ENCODE measurements at regions not wholly inside any gene's neighbourhood (a gene's known extent, or its start where the extent isn't known, plus 50 kb on each side); places are given as distances from the start of the nearest gene placed in this dataset.

GRCh38 chr20:11841972-11842461 lies 75.7 kb upstream of the BTBD3 start:
- Histone ChIP-seq H3K27ac (no peak overlapping the region), H3K27me3 (no peaks in the 10 kb centered on the region), H3K4me3 (no peak overlapping the region), H3K9me3 (no peaks in the 10 kb centered on the region), H3K36me3 (no peaks in the 10 kb centered on the region), H3K4me1 (no peaks in the 10 kb centered on the region)
- TF ChIP-seq, protein P1, sequence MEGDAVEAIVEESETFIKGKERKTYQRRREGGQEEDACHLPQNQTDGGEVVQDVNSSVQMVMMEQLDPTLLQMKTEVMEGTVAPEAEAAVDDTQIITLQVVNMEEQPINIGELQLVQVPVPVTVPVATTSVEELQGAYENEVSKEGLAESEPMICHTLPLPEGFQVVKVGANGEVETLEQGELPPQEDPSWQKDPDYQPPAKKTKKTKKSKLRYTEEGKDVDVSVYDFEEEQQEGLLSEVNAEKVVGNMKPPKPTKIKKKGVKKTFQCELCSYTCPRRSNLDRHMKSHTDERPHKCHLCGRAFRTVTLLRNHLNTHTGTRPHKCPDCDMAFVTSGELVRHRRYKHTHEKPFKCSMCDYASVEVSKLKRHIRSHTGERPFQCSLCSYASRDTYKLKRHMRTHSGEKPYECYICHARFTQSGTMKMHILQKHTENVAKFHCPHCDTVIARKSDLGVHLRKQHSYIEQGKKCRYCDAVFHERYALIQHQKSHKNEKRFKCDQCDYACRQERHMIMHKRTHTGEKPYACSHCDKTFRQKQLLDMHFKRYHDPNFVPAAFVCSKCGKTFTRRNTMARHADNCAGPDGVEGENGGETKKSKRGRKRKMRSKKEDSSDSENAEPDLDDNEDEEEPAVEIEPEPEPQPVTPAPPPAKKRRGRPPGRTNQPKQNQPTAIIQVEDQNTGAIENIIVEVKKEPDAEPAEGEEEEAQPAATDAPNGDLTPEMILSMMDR (IDR thresholded peaks at IDR 0.05): no peak
- TF ChIP-seq EP300 (IDR thresholded peaks at IDR 0.05): no peak
- TF ChIP-seq POLR2AphosphoS5 (IDR thresholded peaks at IDR 0.05): no peak
- TF ChIP-seq POLR2A (IDR thresholded peaks at IDR 0.05): no peak
- WGBS, 2 donors (ENCODE audit: low coverage in 1 of 2): 60 to 75% methylated on average over 3 of the region's 3 CpGs
- no peak for ATAC-seq

DNA sequence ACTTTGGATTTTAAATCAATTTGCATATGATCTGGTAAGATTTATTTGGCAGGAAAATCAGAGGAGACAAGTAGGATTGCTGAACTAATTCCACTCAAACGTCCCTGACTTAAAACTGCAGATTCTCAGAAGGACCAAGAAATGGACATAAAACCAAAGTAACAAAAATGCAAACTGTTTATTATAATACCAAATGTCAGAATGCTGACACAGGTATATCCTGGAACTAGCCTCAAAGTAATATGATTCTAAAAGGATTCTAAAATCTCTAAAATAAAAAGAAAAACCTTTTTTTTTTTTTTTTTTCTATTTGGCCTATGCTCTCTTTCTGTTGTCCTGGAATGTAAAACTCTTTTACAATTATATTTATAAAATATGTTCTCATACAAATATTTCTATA lies 74.4 kb upstream of the BTBD3 start:
- no peak overlapping the region for H3K27ac ChIP-seq
- H3K9me3 ChIP-seq: no peaks in the 10 kb centered on the region
- 40 to 80% methylated on average over 1 of the region's 1 CpG for WGBS, 2 donors (ENCODE audit: low coverage in 1 of 2)
- H3K4me3 ChIP-seq: no peak overlapping the region
- H3K36me3 ChIP-seq: no peaks in the 10 kb centered on the region
- no peaks in the 10 kb centered on the region for H3K27me3 ChIP-seq
- TF ChIP-seq POLR2A (IDR thresholded peaks at IDR 0.05) (no peak), POLR2AphosphoS5 (IDR thresholded peaks at IDR 0.05) (no peak), EP300 (IDR thresholded peaks at IDR 0.05) (no peak)
- TF ChIP-seq, protein P1 (IDR thresholded peaks at IDR 0.05): no peak
- ATAC-seq: no peak
- H3K4me1 ChIP-seq: peaks cover 0 to 5% (median 0%) of the 10 kb centered on the region in 3 donors

- no peaks in the 10 kb centered on the region for H3K36me3 ChIP-seq
- no peak overlapping the region for H3K4me3 ChIP-seq
- H3K9me3 ChIP-seq: no peaks in the 10 kb centered on the region
- H3K27me3 ChIP-seq: no peaks in the 10 kb centered on the region
- no peak for ATAC-seq
- H3K4me1 ChIP-seq: peaks cover 0 to 11% (median 0%) of the 10 kb centered on the region in 3 donors
- H3K27ac ChIP-seq: no peak overlapping the region
- no peak for TF ChIP-seq POLR2AphosphoS5 (IDR thresholded peaks at IDR 0.05)
- TF ChIP-seq POLR2A (IDR thresholded peaks at IDR 0.05): no peak
- TF ChIP-seq, protein P1 (IDR thresholded peaks at IDR 0.05): no peak
- no peak for TF ChIP-seq EP300 (IDR thresholded peaks at IDR 0.05)
These were observed 73.0 kb upstream of the BTBD3 start for GRCh38 chr20:11844691-11845090.

GRCh38 chr20:11845340-11845739 lies 72.4 kb upstream of the BTBD3 start:
- Histone ChIP-seq H3K27me3 (no peaks in the 10 kb centered on the region), H3K36me3 (no peaks in the 10 kb centered on the region), H3K4me1 (peaks cover 0 to 11% (median 0%) of the 10 kb centered on the region in 3 donors), H3K4me3 (no peak overlapping the region), H3K9me3 (no peaks in the 10 kb centered on the region), H3K27ac (no peak overlapping the region)
- 75 to 86% methylated on average over 3 of the region's 3 CpGs for WGBS, 2 donors (ENCODE audit: low coverage in 1 of 2)
- TF ChIP-seq POLR2AphosphoS5 (IDR thresholded peaks at IDR 0.05) (no peak), EP300 (IDR thresholded peaks at IDR 0.05) (no peak), POLR2A (IDR thresholded peaks at IDR 0.05) (no peak)
- TF ChIP-seq, protein P1 (IDR thresholded peaks at IDR 0.05): no peak
- no peak for ATAC-seq

- H3K27me3 ChIP-seq: no peaks in the 10 kb centered on the region
- H3K9me3 ChIP-seq: no peaks in the 10 kb centered on the region
- 100% methylated on average over 1 of the region's 1 CpG; no CpG with 5 or more reads in 1 of the 2 donors for WGBS, 2 donors (ENCODE audit: low coverage in 1 of 2)
- no peak overlapping the region for H3K4me3 ChIP-seq
- TF ChIP-seq EP300 (IDR thresholded peaks at IDR 0.05): no peak
- TF ChIP-seq POLR2AphosphoS5 (IDR thresholded peaks at IDR 0.05): no peak
- TF ChIP-seq, protein P1 (IDR thresholded peaks at IDR 0.05): no peak
- no peak for TF ChIP-seq POLR2A (IDR thresholded peaks at IDR 0.05)
- H3K36me3 ChIP-seq: no peaks in the 10 kb centered on the region
- peaks cover 0 to 11% (median 0%) of the 10 kb centered on the region in 3 donors for H3K4me1 ChIP-seq
- H3K27ac ChIP-seq: no peak overlapping the region
- ATAC-seq: no peak
These were observed 71.6 kb upstream of the BTBD3 start for GRCh38 chr20:11846131-11846530.
